OCI-LY3 (cell line): ENCODE measurements at regions not wholly inside any gene's neighbourhood (a gene's known extent, or its start where the extent isn't known, plus 50 kb on each side); places are given as distances from the start of the nearest gene placed in this dataset.

Experiments
- H2AFZ ChIP-seq: fragments of 200-600, 300-600 bp; shearing (Covaris generic); 2 replicates; pipeline ENCODE4 v1.6.0; 2014; ENCODE audit warnings: antibody characterized with exemption, low read depth, low read length
- H3K27ac ChIP-seq: fragments of 200-600, 300-600 bp; sonication (generic); 2 replicates; pipeline ENCODE4 v1.5.1; 2014; ENCODE audit warnings: mild to moderate bottlenecking, low read length, moderate library complexity, mixed read lengths
- H3K27me3 ChIP-seq: fragments of 200-600, 300-600 bp; sonication (generic); 2 replicates; pipeline ENCODE4 v1.6.1; 2014; ENCODE audit warnings: low read depth, low read length, mixed read lengths
- H3K36me3 ChIP-seq: fragments of 200-600, 300-600 bp; sonication (generic); replicated peaks from 2 replicates; pipeline ENCODE3; 2014; ENCODE audit warnings: low read depth, low read length, mixed read lengths
- H3K4me1 ChIP-seq: fragments of 300-600, 200-600 bp; sonication (generic); 2 replicates; pipeline ENCODE4 v1.6.1; 2014; ENCODE audit warnings: low read length, mixed read lengths
- H3K4me2 ChIP-seq: fragments of 200-600, 300-600 bp; sonication (generic); 2 replicates; pipeline ENCODE4 v1.6.1; 2014; ENCODE audit warnings: low read length, mixed read lengths
- H3K4me3 ChIP-seq: fragments of 300-600, 200-600 bp; sonication (generic); 2 replicates; pipeline ENCODE4 v1.5.1; 2014; ENCODE audit warnings: antibody characterized with exemption, mild to moderate bottlenecking, low read length, moderate library complexity
- H3K79me2 ChIP-seq: fragments of 300-600, 200-600 bp; shearing (Covaris generic); 2 replicates; pipeline ENCODE4 v1.6.1; 2014; ENCODE audit warnings: mild to moderate bottlenecking, low read length, mixed read lengths
- H3K9ac ChIP-seq: fragments of 300-600, 200-600 bp; shearing (Covaris generic); 2 replicates; pipeline ENCODE4 v1.6.0; 2014; ENCODE audit warnings: mild to moderate bottlenecking, low read length, moderate library complexity
- H3K9me3 ChIP-seq: fragments of 200-600, 300-600 bp; shearing (Covaris generic); 2 replicates; pipeline ENCODE4 v1.6.1; 2014; ENCODE audit warnings: low read length, mixed read lengths; ENCODE audit not compliant: insufficient read depth
- H4K20me1 ChIP-seq: fragments of 200-600, 300-600 bp; sonication (generic); 2 replicates; pipeline ENCODE4 v1.6.1; 2016; ENCODE audit warnings: low read length, mixed read lengths; ENCODE audit not compliant: insufficient read depth
- EZH2phosphoT487 ChIP-seq: fragments of 200-600 bp; shearing (Covaris generic); IDR thresholded peaks from 2 replicates; pipeline ENCODE4 v1.6.1; 2018; ENCODE audit warnings: antibody characterized with exemption, mixed run types, low read depth
- TF ChIP-seq, protein P1 (sequence below): fragments of 200-600, 300-600 bp; sonication (generic); IDR thresholded peaks from 2 replicates; pipeline ENCODE4 v1.5.1; 2014; ENCODE audit warnings: antibody characterized with exemption, low read length, low read depth

DNA sequence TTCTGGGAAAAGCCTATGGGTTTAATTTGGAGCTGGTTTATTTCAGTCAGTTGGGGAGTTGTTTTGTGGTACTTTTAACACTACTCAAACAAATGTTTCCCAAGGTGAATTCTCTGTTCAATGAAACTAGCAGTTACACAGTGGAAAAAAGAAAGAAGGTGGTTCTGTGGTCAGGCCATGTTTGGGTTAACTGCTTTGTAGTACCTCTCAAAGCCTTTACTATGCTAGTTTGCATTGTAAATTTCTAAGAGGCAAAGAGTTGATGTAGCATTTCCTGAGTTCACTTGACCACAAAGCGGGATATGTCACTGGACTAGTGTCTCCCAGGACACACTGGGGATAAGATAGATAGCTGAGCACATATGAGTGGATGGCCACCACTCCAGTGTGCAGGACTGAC, 145.4 kb downstream of the KIF20B start:
- no peak overlapping the region for H3K4me3 ChIP-seq
- no peaks in the 10 kb centered on the region for H3K9me3 ChIP-seq
- H3K79me2 ChIP-seq = no peaks in the 10 kb centered on the region
- H3K27ac ChIP-seq = no peak overlapping the region
- no peaks in the 10 kb centered on the region for H3K27me3 ChIP-seq
- H3K9ac ChIP-seq = no peak overlapping the region
- H3K4me2 ChIP-seq = no peak overlapping the region
- H4K20me1 ChIP-seq = no peaks in the 10 kb centered on the region
- no peaks in the 10 kb centered on the region for H3K36me3 ChIP-seq
- H2AFZ ChIP-seq = no peak overlapping the region
- H3K4me1 ChIP-seq = peaks cover 7% of the 10 kb centered on the region
- TF ChIP-seq, protein P1, sequence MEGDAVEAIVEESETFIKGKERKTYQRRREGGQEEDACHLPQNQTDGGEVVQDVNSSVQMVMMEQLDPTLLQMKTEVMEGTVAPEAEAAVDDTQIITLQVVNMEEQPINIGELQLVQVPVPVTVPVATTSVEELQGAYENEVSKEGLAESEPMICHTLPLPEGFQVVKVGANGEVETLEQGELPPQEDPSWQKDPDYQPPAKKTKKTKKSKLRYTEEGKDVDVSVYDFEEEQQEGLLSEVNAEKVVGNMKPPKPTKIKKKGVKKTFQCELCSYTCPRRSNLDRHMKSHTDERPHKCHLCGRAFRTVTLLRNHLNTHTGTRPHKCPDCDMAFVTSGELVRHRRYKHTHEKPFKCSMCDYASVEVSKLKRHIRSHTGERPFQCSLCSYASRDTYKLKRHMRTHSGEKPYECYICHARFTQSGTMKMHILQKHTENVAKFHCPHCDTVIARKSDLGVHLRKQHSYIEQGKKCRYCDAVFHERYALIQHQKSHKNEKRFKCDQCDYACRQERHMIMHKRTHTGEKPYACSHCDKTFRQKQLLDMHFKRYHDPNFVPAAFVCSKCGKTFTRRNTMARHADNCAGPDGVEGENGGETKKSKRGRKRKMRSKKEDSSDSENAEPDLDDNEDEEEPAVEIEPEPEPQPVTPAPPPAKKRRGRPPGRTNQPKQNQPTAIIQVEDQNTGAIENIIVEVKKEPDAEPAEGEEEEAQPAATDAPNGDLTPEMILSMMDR = no peak
- TF ChIP-seq EZH2phosphoT487 = no peak

DNA sequence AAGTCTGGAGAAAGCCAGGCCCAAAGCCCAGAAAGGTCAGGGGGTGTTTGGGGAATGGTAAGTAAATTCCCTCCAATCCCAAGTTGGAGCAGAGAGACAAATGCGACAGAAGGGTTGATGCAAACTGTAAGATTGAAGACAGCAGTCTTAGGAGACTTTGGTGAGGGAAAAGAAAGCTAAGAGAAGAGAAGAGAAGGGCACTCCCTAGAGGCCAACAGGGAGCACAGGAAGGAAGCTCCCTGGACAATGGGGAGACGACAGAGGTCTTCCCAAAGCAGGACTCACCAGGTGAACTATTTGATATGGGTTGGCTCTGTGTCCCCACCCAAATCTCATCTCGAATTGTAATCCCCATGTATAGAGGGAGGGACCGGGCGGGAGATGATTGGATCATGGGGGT, 151.5 kb downstream of the KIF20B start:
- Histone ChIP-seq H3K27me3 (no peaks in the 10 kb centered on the region), H3K9me3 (no peaks in the 10 kb centered on the region), H3K79me2 (no peaks in the 10 kb centered on the region), H4K20me1 (no peaks in the 10 kb centered on the region), H3K4me1 (no peaks in the 10 kb centered on the region), H2AFZ (no peak overlapping the region), H3K27ac (no peak overlapping the region), H3K4me2 (no peak overlapping the region), H3K36me3 (no peaks in the 10 kb centered on the region), H3K9ac (no peak overlapping the region), H3K4me3 (no peak overlapping the region)
- no peak for TF ChIP-seq EZH2phosphoT487
- TF ChIP-seq, protein P1 = no peak

DNA sequence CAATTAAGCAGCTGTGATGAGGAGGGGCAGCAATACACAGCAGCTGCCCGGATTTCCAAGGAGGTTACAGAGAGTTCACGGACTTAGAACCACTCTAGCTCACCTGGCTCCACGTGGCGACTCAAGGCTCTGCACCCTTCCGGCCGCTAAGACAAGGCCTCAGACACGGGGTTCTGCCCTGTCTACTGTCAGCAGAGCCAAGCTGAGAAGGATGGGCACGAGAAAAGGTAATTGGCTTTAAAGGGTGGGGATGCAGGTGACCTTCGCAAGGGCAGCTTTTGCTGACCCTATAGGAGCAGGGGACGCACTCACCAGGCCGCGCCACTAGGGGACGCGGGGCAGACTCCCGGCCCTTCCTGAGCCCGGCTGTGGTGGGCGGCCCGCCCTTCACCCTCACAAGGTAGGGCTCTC, 152.4 kb downstream of the KIF20B start:
- Histone ChIP-seq H4K20me1 (no peaks in the 10 kb centered on the region), H2AFZ (no peak overlapping the region), H3K79me2 (no peaks in the 10 kb centered on the region), H3K9ac (no peak overlapping the region), H3K4me3 (no peak overlapping the region), H3K9me3 (no peaks in the 10 kb centered on the region), H3K27ac (no peak overlapping the region), H3K4me1 (no peaks in the 10 kb centered on the region), H3K36me3 (no peaks in the 10 kb centered on the region), H3K4me2 (no peak overlapping the region), H3K27me3 (no peaks in the 10 kb centered on the region)
- TF ChIP-seq EZH2phosphoT487 = no peak
- TF ChIP-seq, protein P1 = no peak

DNA sequence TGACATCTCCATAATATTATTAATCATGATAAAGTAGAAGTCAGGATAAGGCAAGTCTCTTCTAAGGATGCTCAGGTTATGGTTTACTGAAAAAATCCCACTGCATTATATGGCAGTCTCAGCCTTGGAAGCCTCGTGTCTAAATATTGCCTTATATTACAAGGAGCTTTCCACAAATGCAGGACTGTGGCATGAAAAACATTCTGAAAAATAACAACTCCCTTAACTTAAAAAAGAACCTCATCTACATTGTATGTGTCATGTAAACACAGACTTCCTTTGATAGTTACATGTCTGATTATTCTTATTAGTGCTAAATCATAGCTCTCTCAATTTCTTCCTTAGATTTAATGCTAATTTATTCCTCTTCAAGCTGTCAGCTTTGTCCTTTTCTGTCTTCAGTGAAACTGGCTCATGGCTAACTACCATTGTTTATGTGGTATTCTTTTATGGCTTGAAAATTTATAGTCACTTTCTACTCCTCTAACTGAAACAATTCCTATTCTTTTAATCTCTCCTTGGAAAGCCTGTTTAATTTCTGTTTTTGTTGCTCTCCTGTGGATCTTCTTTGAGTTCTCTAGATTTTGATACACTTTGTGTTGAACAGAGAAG, 156.1 kb downstream of the KIF20B start:
- H3K27me3 ChIP-seq = no peaks in the 10 kb centered on the region
- H2AFZ ChIP-seq = no peak overlapping the region
- H3K4me3 ChIP-seq = no peak overlapping the region
- H3K79me2 ChIP-seq = no peaks in the 10 kb centered on the region
- 0 out of 2 replicates have a peak, but pooled peaks cover 9% of the 10 kb centered on the region for H3K4me1 ChIP-seq
- TF ChIP-seq, protein P1 = no peak
- TF ChIP-seq EZH2phosphoT487 = no peak
- no peak overlapping the region for H3K4me2 ChIP-seq
- no peaks in the 10 kb centered on the region for H3K9me3 ChIP-seq
- no peak overlapping the region for H3K27ac ChIP-seq
- no peak overlapping the region for H3K9ac ChIP-seq
- no peaks in the 10 kb centered on the region for H4K20me1 ChIP-seq
- no peaks in the 10 kb centered on the region for H3K36me3 ChIP-seq
